H1 (cell line): ENCODE measurements at regions not wholly inside any gene's neighbourhood (a gene's known extent, or its start where the extent isn't known, plus 50 kb on each side); places are given as distances from the start of the nearest gene placed in this dataset.
"Not testable (repeated sequence)": the region's sequence is repeated elsewhere in the genome, so short reads cannot be mapped to it uniquely, and the experiment has no call there.

Experiments
- CTCF ChIA-PET: fragments of 300-600 bp; sonication (Branson Sonifier 250); formaldehyde crosslinking; loops from one replicate; lab custom pipeline; 2021; ENCODE audit not compliant: partially characterized antibody; lab: Charles Lee
- POLR2A ChIA-PET: fragments of 300-600 bp; sonication (Branson Sonifier 250); formaldehyde crosslinking; loops from one replicate; lab custom pipeline; 2021; ENCODE audit warnings: inconsistent platforms; ENCODE audit not compliant: partially characterized antibody; lab: Charles Lee
- DNase-seq, 2 experiments: peaks; one replicate each; pipeline versions ENCODE4 v3.0.0 to v3.0.0-alpha.2; 2010 to 2022; ENCODE audit warnings: low spot score in 2 of 2, low read depth in 1 of 2, mixed read lengths in 1 of 2
- FAIRE-seq: peaks from 2 replicates; lab custom pipeline; 2011; peaks lifted over from hg19 to GRCh38; lab: Jason Lieb, UNC
- H2AFZ ChIP-seq: 2 replicates; pipeline ENCODE4 v1.8.1; 2012; ENCODE audit warnings: low read length, inconsistent platforms
- H2AK5ac ChIP-seq: 2 replicates; pipeline ENCODE4 v1.6.1; 2013; ENCODE audit warnings: low read depth, low read length
- H2BK120ac ChIP-seq: replicated peaks from 2 replicates; pipeline ENCODE3; 2013; ENCODE audit warnings: low read depth, low read length, inconsistent platforms
- H2BK12ac ChIP-seq: 2 replicates; pipeline ENCODE4 v1.6.1; 2013; ENCODE audit warnings: low read depth, low read length
- H2BK15ac ChIP-seq: 2 replicates; pipeline ENCODE4 v1.6.1; 2013; ENCODE audit warnings: low read length
- H2BK20ac ChIP-seq: 2 replicates; pipeline ENCODE4 v1.6.1; 2013; ENCODE audit warnings: low read length
- H2BK5ac ChIP-seq: 2 replicates; pipeline ENCODE4 v1.6.1; 2013; ENCODE audit warnings: low read depth, low read length
- H3K14ac ChIP-seq: 2 replicates; pipeline ENCODE4 v1.6.1; 2013; ENCODE audit warnings: inconsistent platforms; ENCODE audit not compliant: insufficient read length
- H3K18ac ChIP-seq: 2 replicates; pipeline ENCODE4 v1.6.1; 2013; ENCODE audit warnings: low read length; ENCODE audit errors: extremely low read depth
- H3K23ac ChIP-seq: 2 replicates; pipeline ENCODE4 v1.6.1; 2013; ENCODE audit warnings: inconsistent platforms; ENCODE audit not compliant: insufficient read length
- H3K23me2 ChIP-seq: 2 replicates; pipeline ENCODE4 v1.6.1; 2013; ENCODE audit warnings: low read depth, low read length
- H3K27ac ChIP-seq: 2 replicates; pipeline ENCODE4 v1.6.1; 2011; ENCODE audit warnings: low read depth, low read length, inconsistent platforms
- H3K27me3 ChIP-seq, 4 experiments: replicated peaks in 1 of 4; 1 replicate in 1 of 4; 2 replicates in 3 of 4; pipeline versions ENCODE4 v1.6.1 to v1.8.1; 2011 to 2013; ENCODE audit warnings: low read length in 3 of 4, mild to moderate bottlenecking in 3 of 4, inconsistent platforms in 2 of 4, mixed read lengths in 2 of 4, moderate library complexity in 1 of 4; ENCODE audit not compliant: control insufficient read depth in 3 of 4, insufficient read depth in 3 of 4; ENCODE audit errors: extremely low read depth in 1 of 4
- H3K36me3 ChIP-seq, 4 experiments: 2 replicates each; pipeline versions ENCODE4 v1.6.1 to v1.8.1; 2011 to 2013; ENCODE audit warnings: mild to moderate bottlenecking in 4 of 4, low read length in 3 of 4, moderate library complexity in 2 of 4, control low read depth in 1 of 4, inconsistent platforms in 1 of 4; ENCODE audit not compliant: insufficient read depth in 4 of 4, control insufficient read depth in 2 of 4
- H3K4ac ChIP-seq: replicated peaks from 2 replicates; pipeline ENCODE3; 2013; ENCODE audit warnings: low read length, low read depth, mixed read lengths, inconsistent platforms; ENCODE audit not compliant: insufficient read length
- H3K4me1 ChIP-seq, 4 experiments: replicated peaks in 1 of 4; 1 replicate in 1 of 4; 2 replicates in 3 of 4; pipeline versions ENCODE4 v1.6.1 to v1.8.1; 2011 to 2013; ENCODE audit warnings: low read length in 3 of 4, inconsistent platforms in 2 of 4, mixed read lengths in 1 of 4; ENCODE audit not compliant: insufficient read depth in 4 of 4, control insufficient read depth in 3 of 4
- H3K4me2 ChIP-seq, 2 experiments: 2 replicates each; pipeline versions ENCODE4 v1.6.1 to v1.8.1; 2011 to 2013; ENCODE audit warnings: low read depth in 2 of 2, low read length in 2 of 2, control low read depth in 1 of 2, inconsistent platforms in 1 of 2, mild to moderate bottlenecking in 1 of 2; ENCODE audit not compliant: insufficient read depth in 1 of 2
- H3K4me3 ChIP-seq, 4 experiments: fragments of 200-600, 300-600 bp in 1 of 4; sonication (generic), shearing (Covaris generic), sonication (Bioruptor Twin) in 1 of 4; 2 replicates each; pipeline versions ENCODE4 v1.5.1 to v1.8.1; 2011 to 2016; ENCODE audit warnings: low read length in 4 of 4, low read depth in 3 of 4, control low read depth in 2 of 4, inconsistent platforms in 2 of 4, mild to moderate bottlenecking in 2 of 4, mixed read lengths in 1 of 4, moderate library complexity in 1 of 4; ENCODE audit not compliant: insufficient read depth in 2 of 4; ENCODE audit errors: extremely low read depth in 1 of 4
- H3K56ac ChIP-seq: replicated peaks from 2 replicates; pipeline ENCODE3; 2013; ENCODE audit warnings: low read depth, mild to moderate bottlenecking, mixed read lengths, low read length, inconsistent platforms; ENCODE audit not compliant: insufficient read length
- H3K79me1 ChIP-seq: 2 replicates; pipeline ENCODE4 v1.6.1; 2013; ENCODE audit warnings: low read depth, low read length, control low read depth
- H3K79me2 ChIP-seq, 2 experiments: 2 replicates each; pipeline versions ENCODE4 v1.6.1 to v1.8.1; 2012 to 2013; ENCODE audit warnings: low read length in 2 of 2, mild to moderate bottlenecking in 2 of 2, inconsistent platforms in 1 of 2; ENCODE audit not compliant: insufficient read depth in 2 of 2, control insufficient read depth in 1 of 2
- H3K9ac ChIP-seq, 4 experiments: replicated peaks in 1 of 4; 1 replicate in 1 of 4; 2 replicates in 3 of 4; pipeline versions ENCODE4 v1.6.1 to v1.8.1; 2011 to 2013; ENCODE audit warnings: low read depth in 3 of 4, low read length in 3 of 4, control low read depth in 2 of 4, mild to moderate bottlenecking in 2 of 4, moderate library complexity in 2 of 4, inconsistent platforms in 1 of 4; ENCODE audit errors: extremely low read depth in 1 of 4
- H3K9me3 ChIP-seq, 2 experiments: 2 replicates each; pipeline versions ENCODE4 v1.6.1 to v1.8.1; 2012 to 2013; ENCODE audit warnings: mild to moderate bottlenecking in 2 of 2, moderate library complexity in 2 of 2, control low read depth in 1 of 2, inconsistent platforms in 1 of 2, low read depth in 1 of 2, low read length in 1 of 2, mixed read lengths in 1 of 2; ENCODE audit not compliant: insufficient read depth in 2 of 2
- H4K20me1 ChIP-seq, 2 experiments: replicated peaks in 1 of 2; 2 replicates each; pipeline versions ENCODE3 to v1.8.1; 2011 to 2013; ENCODE audit warnings: inconsistent platforms in 2 of 2, low read length in 2 of 2, mild to moderate bottlenecking in 1 of 2; ENCODE audit not compliant: insufficient read depth in 2 of 2, control insufficient read depth in 1 of 2
- H4K5ac ChIP-seq: 2 replicates; pipeline ENCODE4 v1.6.1; 2013; ENCODE audit warnings: low read length, low read depth, mixed read lengths, inconsistent platforms; ENCODE audit not compliant: insufficient read length
- H4K8ac ChIP-seq: 2 replicates; pipeline ENCODE4 v1.8.0; 2013; ENCODE audit warnings: mild to moderate bottlenecking, moderate library complexity, low read length, inconsistent platforms; ENCODE audit not compliant: insufficient read depth; ENCODE audit errors: extremely low read depth
- H4K91ac ChIP-seq: replicated peaks from 2 replicates; pipeline ENCODE3; 2013; ENCODE audit warnings: low read length, mixed read lengths, inconsistent platforms; ENCODE audit not compliant: insufficient read length
- BACH1 ChIP-seq: IDR thresholded peaks from 2 replicates; pipeline ENCODE4 v1.6.1; 2012; ENCODE audit warnings: low read length, improper control_type of control experiment
- MAFK ChIP-seq: IDR thresholded peaks from 2 replicates; pipeline ENCODE4 v1.6.1; 2012; ENCODE audit warnings: low read depth, mild to moderate bottlenecking, improper control_type of control experiment, low read length
- YY1 ChIP-seq: IDR thresholded peaks from 2 replicates; pipeline ENCODE4 v1.6.1; 2011; ENCODE audit warnings: low read depth, mild to moderate bottlenecking, low read length
- WGBS, 2 experiments: shearing (Covaris generic) in 1 of 2; methylation state at CpG; one replicate each; pipeline versions ENCODE4 v1.1.6 to v1.1.7; 2013 to 2015; ENCODE audit warnings: low lambda C conversion rate in 2 of 2, mixed read lengths in 2 of 2, inconsistent platforms in 1 of 2, low coverage in 1 of 2, missing lambda C conversion rate in 1 of 2; ENCODE audit not compliant: insufficient replicate concordance in 2 of 2, insufficient coverage in 1 of 2, insufficient read length in 1 of 2; ENCODE audit errors: extremely low coverage in 1 of 2, missing lambda C conversion rate in 1 of 2; 5-methylcytosine and 5-hydroxymethylcytosine counted together

GRCh38 chr10:64810046-64810445 is 1288.8 kb downstream of the REEP3 start:
- H3K27ac ChIP-seq, H4K20me1 ChIP-seq, H2BK5ac ChIP-seq, H4K8ac ChIP-seq, H3K79me1 ChIP-seq, H3K18ac ChIP-seq, H3K79me2 ChIP-seq, H2BK15ac ChIP-seq, H2AK5ac ChIP-seq, DNase-seq, H3K36me3 ChIP-seq, H3K4ac ChIP-seq, H3K27me3 ChIP-seq, H3K14ac ChIP-seq, H3K23me2 ChIP-seq, POLR2A ChIA-PET, H3K9ac ChIP-seq, H3K4me3 ChIP-seq, H2BK20ac ChIP-seq, H3K9me3 ChIP-seq, H3K4me1 ChIP-seq, H4K5ac ChIP-seq, H3K56ac ChIP-seq, H3K23ac ChIP-seq, H4K91ac ChIP-seq, H2BK120ac ChIP-seq, H3K4me2 ChIP-seq, FAIRE-seq: not testable (repeated sequence)
- H2BK12ac ChIP-seq = peak overlapping the region; percentile 39
- WGBS, 2 experiments = 86% methylated on average over 4 of the region's 4 CpGs; no CpG with 5 or more reads in 1 of the 2 experiments
- CTCF ChIA-PET = interaction anchor here (1.0 kb wide), 1 partner anchor 47 kb away, joined by 3 read pairs; no protein-coding TSS in a partner anchor
- peak; percentile 34; the same call in 1 of the 2 replicates for TF ChIP-seq YY1
- peak; percentile 70 for TF ChIP-seq MAFK
- TF ChIP-seq BACH1 = peak; percentile 78
- H2AFZ ChIP-seq = peak overlapping the region; percentile 62; the same call in 1 of the 2 replicates
